ENCODE measurements at regions not wholly inside any gene's neighbourhood (a gene's known extent, or its start where the extent isn't known, plus 50 kb on each side); places are given as distances from the start of the nearest gene placed in this dataset.

- TF ChIP-seq, protein P1, sequence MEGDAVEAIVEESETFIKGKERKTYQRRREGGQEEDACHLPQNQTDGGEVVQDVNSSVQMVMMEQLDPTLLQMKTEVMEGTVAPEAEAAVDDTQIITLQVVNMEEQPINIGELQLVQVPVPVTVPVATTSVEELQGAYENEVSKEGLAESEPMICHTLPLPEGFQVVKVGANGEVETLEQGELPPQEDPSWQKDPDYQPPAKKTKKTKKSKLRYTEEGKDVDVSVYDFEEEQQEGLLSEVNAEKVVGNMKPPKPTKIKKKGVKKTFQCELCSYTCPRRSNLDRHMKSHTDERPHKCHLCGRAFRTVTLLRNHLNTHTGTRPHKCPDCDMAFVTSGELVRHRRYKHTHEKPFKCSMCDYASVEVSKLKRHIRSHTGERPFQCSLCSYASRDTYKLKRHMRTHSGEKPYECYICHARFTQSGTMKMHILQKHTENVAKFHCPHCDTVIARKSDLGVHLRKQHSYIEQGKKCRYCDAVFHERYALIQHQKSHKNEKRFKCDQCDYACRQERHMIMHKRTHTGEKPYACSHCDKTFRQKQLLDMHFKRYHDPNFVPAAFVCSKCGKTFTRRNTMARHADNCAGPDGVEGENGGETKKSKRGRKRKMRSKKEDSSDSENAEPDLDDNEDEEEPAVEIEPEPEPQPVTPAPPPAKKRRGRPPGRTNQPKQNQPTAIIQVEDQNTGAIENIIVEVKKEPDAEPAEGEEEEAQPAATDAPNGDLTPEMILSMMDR (tag by site-specific recombination; IDR thresholded peaks at IDR 0.05), result no peak
- TF ChIP-seq SP2 (tag by site-specific recombination; IDR thresholded peaks at IDR 0.05), result no peak
- no peak for TF ChIP-seq ZNF19 (tag by site-specific recombination; IDR thresholded peaks at IDR 0.05; ENCODE audit: low read depth)
- TF ChIP-seq, protein P2, sequence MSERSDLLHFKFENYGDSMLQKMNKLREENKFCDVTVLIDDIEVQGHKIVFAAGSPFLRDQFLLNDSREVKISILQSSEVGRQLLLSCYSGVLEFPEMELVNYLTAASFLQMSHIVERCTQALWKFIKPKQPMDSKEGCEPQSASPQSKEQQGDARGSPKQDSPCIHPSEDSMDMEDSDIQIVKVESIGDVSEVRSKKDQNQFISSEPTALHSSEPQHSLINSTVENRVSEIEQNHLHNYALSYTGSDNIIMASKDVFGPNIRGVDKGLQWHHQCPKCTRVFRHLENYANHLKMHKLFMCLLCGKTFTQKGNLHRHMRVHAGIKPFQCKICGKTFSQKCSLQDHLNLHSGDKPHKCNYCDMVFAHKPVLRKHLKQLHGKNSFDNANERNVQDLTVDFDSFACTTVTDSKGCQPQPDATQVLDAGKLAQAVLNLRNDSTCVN (tag by site-specific recombination; optimal IDR thresholded peaks at IDR 0.05), result no peak
- TF ChIP-seq ZBTB21 (tag by site-specific recombination; IDR thresholded peaks at IDR 0.05), result no peak
- no peak for TF ChIP-seq ZNF626 (tag by site-specific recombination; IDR thresholded peaks at IDR 0.05)
- TF ChIP-seq ZNF639 (tag by site-specific recombination; IDR thresholded peaks at IDR 0.05), result no peak
- no peak for TF ChIP-seq ZNF274 (IDR thresholded peaks at IDR 0.05; ENCODE audit: low read length)
- no peak for TF ChIP-seq ZNF274 (tag by site-specific recombination; IDR thresholded peaks at IDR 0.05; ENCODE audit: borderline replicate concordance)
- TF ChIP-seq ZNF76 (tag by site-specific recombination; IDR thresholded peaks at IDR 0.05; ENCODE audit: borderline replicate concordance, low read depth), result no peak
- TF ChIP-seq ZNF292 (tag by site-specific recombination; IDR thresholded peaks at IDR 0.05; ENCODE audit: borderline replicate concordance, low read depth), result no peak
- no peak for TF ChIP-seq KLF10 (tag by site-specific recombination; IDR thresholded peaks at IDR 0.05)
- TF ChIP-seq ZNF629 (tag by site-specific recombination; IDR thresholded peaks at IDR 0.05), result no peak
- no peak for TF ChIP-seq ZFP37 (tag by site-specific recombination; IDR thresholded peaks at IDR 0.05)
- TF ChIP-seq, protein P3, sequence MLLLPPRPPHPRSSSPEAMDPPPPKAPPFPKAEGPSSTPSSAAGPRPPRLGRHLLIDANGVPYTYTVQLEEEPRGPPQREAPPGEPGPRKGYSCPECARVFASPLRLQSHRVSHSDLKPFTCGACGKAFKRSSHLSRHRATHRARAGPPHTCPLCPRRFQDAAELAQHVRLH (tag by site-specific recombination; IDR thresholded peaks at IDR 0.05), result no peak
These were observed 104.8 kb upstream of the PDE5A start for GRCh38 chr4:119733431-119733830.

All from HEK293 (cell line).